ENCODE measurements at regions not wholly inside any gene's neighbourhood (a gene's known extent, or its start where the extent isn't known, plus 50 kb on each side); places are given as distances from the start of the nearest gene placed in this dataset.
"Not testable (repeated sequence)": the region's sequence is repeated elsewhere in the genome, so short reads cannot be mapped to it uniquely, and the experiment has no call there.

DNA sequence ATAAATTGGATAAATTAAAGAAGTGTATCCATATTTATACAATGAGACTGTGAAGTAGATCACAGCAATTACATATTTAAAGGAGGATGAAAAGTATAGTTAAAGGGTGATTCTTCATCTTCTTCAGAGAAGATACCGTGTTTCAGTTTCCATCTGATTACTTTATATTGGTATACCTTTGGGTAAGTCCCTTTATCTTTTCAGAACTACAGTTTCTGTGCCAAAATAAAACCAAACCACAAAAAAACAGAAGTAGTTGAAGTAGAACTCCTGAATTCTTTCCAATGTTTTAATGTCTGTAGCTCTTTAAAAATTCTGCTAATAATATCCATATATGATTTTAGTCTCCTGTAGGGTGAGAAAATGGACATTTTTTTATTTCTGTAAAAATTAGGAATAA is 231.2 kb upstream of the LINC00305 start:
- TF ChIP-seq, protein P1, sequence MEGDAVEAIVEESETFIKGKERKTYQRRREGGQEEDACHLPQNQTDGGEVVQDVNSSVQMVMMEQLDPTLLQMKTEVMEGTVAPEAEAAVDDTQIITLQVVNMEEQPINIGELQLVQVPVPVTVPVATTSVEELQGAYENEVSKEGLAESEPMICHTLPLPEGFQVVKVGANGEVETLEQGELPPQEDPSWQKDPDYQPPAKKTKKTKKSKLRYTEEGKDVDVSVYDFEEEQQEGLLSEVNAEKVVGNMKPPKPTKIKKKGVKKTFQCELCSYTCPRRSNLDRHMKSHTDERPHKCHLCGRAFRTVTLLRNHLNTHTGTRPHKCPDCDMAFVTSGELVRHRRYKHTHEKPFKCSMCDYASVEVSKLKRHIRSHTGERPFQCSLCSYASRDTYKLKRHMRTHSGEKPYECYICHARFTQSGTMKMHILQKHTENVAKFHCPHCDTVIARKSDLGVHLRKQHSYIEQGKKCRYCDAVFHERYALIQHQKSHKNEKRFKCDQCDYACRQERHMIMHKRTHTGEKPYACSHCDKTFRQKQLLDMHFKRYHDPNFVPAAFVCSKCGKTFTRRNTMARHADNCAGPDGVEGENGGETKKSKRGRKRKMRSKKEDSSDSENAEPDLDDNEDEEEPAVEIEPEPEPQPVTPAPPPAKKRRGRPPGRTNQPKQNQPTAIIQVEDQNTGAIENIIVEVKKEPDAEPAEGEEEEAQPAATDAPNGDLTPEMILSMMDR (IDR thresholded peaks at IDR 0.05; ENCODE audit: borderline replicate concordance), result no peak
- Histone ChIP-seq H3K9me3 (replicated peaks) (peaks cover 14% of the 10 kb centered on the region), H3K4me1 (no peaks in the 10 kb centered on the region), H3K27ac (replicated peaks) (no peak overlapping the region), H3K36me3 (no peaks in the 10 kb centered on the region), H3K4me3 (no peak overlapping the region), H3K27me3 (ENCODE audit: low read depth) (no peaks in the 10 kb centered on the region)
- intact Hi-C loops (cut with micrococcal nuclease), result no loop called here
- no peak for DNase-seq

DNA sequence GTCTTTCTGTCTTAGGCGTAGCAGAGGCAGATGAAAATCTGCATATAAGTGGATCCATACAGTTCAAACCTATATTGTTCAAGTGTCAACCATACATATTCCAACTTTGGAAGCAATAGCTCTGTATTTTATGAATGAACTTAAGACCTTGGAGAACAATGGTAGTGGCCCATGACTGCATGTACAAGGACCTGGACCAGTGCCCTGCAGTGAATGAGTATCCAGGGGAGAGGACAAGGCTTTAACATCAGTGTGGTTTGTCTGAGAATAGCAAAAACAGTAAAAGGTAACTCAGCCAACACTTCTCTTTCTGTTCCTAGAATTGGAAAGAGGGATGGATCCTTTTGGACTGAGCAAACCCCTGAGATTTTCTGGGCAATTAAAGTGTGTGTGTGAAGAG is 230.8 kb upstream of the LINC00305 start:
- Histone ChIP-seq H3K4me3 (no peak overlapping the region), H3K27me3 (ENCODE audit: low read depth) (no peaks in the 10 kb centered on the region), H3K27ac (replicated peaks) (no peak overlapping the region), H3K4me1 (no peaks in the 10 kb centered on the region), H3K9me3 (replicated peaks) (peaks cover 19% of the 10 kb centered on the region), H3K36me3 (no peaks in the 10 kb centered on the region)
- no peak for DNase-seq
- TF ChIP-seq, protein P1 (IDR thresholded peaks at IDR 0.05; ENCODE audit: borderline replicate concordance), result no peak
- intact Hi-C loops (cut with micrococcal nuclease), result no loop called here

DNA sequence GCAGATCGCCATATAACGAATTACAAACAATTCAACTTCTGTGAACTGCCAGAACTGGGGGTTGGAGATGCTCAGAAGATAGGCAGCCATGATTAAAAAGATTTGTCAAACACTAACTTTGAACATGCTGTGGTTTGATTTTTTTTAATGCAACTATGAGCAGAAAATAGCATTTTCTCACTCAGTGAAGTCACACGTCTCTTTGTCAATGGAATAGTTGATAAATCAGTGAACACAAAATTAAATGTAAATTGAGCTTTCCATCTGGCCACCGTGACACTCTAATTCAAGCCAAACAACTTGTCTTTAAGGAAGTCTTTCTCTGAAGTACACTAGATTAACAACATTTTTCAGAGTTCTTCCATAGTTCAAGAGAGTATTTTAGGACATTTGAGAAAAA is 228.6 kb upstream of the LINC00305 start:
- peaks cover 31% of the 10 kb centered on the region for H3K9me3 ChIP-seq (replicated peaks)
- no peaks in the 10 kb centered on the region for H3K36me3 ChIP-seq
- TF ChIP-seq, protein P1 (IDR thresholded peaks at IDR 0.05; ENCODE audit: borderline replicate concordance), result no peak
- H3K27me3 ChIP-seq (ENCODE audit: low read depth), result no peaks in the 10 kb centered on the region
- H3K4me3 ChIP-seq, result no peak overlapping the region
- H3K27ac ChIP-seq (replicated peaks), result no peak overlapping the region
- intact Hi-C loops (cut with micrococcal nuclease), result no loop called here
- H3K4me1 ChIP-seq, result no peaks in the 10 kb centered on the region
- no peak for DNase-seq

DNA sequence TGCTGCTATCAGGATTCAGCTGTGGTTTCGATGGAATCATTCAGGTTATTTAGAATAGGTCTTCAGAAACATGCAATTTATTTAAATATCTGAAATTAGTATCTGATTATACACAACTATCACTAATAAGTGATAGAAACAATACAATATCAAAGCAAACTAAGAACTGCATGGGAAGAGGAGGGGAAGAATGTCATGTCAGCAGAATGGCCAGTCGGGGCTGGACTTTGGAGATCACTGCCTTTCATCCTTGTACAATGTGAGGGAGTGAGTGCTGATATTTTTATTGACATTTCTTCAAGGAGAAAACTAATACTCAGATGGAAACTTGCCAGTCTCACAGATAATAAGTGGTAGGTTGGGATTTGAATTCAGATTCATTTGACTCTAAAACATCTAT is 224.0 kb upstream of the LINC00305 start:
- intact Hi-C loops (cut with micrococcal nuclease), result no loop called here
- Histone ChIP-seq H3K27me3 (ENCODE audit: low read depth) (no peaks in the 10 kb centered on the region), H3K4me3 (no peak overlapping the region), H3K4me1 (no peaks in the 10 kb centered on the region), H3K36me3 (no peaks in the 10 kb centered on the region), H3K9me3 (replicated peaks) (peaks cover 31% of the 10 kb centered on the region), H3K27ac (replicated peaks) (no peak overlapping the region)
- no peak for DNase-seq
- TF ChIP-seq, protein P1 (IDR thresholded peaks at IDR 0.05; ENCODE audit: borderline replicate concordance), result no peak

DNA sequence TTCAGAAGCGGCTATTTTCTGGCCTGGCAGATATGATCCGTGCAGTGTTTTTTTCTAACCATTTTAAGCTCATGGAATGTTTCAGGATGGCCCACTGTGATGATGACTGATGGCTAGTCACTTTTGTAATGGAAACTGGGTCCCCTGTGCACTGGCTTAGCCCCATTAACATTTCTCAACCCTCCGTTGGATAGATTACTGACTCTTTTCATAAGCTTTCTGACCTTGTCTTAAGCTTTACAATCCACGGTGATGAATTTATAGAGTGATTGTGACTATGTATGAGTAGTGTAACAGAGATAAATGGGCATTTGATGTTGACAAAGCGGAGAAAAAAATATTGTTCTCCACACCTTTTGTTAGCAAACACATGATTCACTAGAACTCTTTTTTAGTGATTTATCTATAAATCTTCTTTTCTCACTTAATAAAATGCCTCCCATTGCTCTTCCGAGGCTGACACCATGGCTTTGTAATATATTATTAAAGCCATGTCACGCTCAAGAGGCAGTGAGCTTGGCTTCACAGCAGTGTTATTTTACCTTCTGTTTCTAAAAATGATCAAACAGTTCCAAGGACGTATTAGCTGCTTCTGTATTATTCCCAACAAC is 221.0 kb upstream of the LINC00305 start:
- H3K36me3 ChIP-seq; intact Hi-C loops (cut with micrococcal nuclease); H3K27ac ChIP-seq (replicated peaks); H3K4me3 ChIP-seq; H3K4me1 ChIP-seq; DNase-seq; H3K27me3 ChIP-seq (ENCODE audit: low read depth): not testable (repeated sequence)
- H3K9me3 ChIP-seq (replicated peaks), result peaks cover 15% of the 10 kb centered on the region

DNA sequence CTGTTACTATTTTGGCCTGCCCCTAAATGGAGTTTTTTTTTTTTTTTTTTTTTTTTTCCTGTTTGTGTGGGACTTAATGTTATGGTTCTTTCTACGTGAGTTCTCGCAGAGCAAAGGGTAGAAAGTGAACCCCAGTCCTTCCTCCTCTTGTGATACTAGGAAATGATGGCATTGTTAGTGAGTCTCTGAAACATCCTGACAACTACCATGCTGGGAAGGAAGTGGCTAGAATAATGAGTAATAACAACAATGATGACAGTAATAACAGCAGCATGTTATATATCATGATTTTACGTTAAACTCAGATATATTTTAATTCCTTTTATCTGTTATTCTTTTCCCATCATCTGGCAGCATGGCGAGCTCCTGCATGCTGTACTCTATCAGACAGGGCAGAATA is 216.2 kb upstream of the LINC00305 start:
- Histone ChIP-seq H3K36me3 (no peaks in the 10 kb centered on the region), H3K4me3 (no peak overlapping the region), H3K9me3 (replicated peaks) (peaks cover 8% of the 10 kb centered on the region), H3K4me1 (no peaks in the 10 kb centered on the region), H3K27me3 (ENCODE audit: low read depth) (no peaks in the 10 kb centered on the region), H3K27ac (replicated peaks) (no peak overlapping the region)
- intact Hi-C loops (cut with micrococcal nuclease), result no loop called here
- TF ChIP-seq, protein P1 (IDR thresholded peaks at IDR 0.05; ENCODE audit: borderline replicate concordance), result no peak
- DNase-seq, result no peak
